HepG2 (cell line): ENCODE measurements at regions not wholly inside any gene's neighbourhood (a gene's known extent, or its start where the extent isn't known, plus 50 kb on each side); places are given as distances from the start of the nearest gene placed in this dataset.

Source experiments
- ATAC-seq: fragments of 200-7000 bp; cut with Tn5 transposase; 3 replicates; pipeline ENCODE4 v1.9.1; 2020; ENCODE audit warnings: mild to moderate bottlenecking, moderate library complexity
- BruUV-seq: library from RNA; stranded (reverse); fragments of 400-500 nt; replicated peaks from 2 replicates; lab custom pipeline; 2021; lab: Mats Ljungman, UMichigan
- CTCF ChIA-PET: fragments of 300-600 bp; formaldehyde crosslinking; extraction: SDS; loops from one replicate; lab custom pipeline; 2021; ENCODE audit warnings: low total read pairs, inconsistent platforms, low intra/inter-chr PET ratio; lab: Yijun Ruan, JAX
- POLR2A ChIA-PET: fragments of 350-600 bp; sonication (Branson Sonifier 250); formaldehyde crosslinking; loops from one replicate; lab custom pipeline; 2020; ENCODE audit warnings: antibody characterized with exemption, inconsistent platforms; lab: Yijun Ruan, JAX
- DNase-seq: peaks from one replicate; pipeline ENCODE4 v3.0.0-alpha.2; 2015; ENCODE audit warnings: low spot score
- FAIRE-seq: peaks from 3 replicates; lab custom pipeline; 2011; peaks lifted over from hg19 to GRCh38; lab: Jason Lieb, UNC
- H2AFZ ChIP-seq: one replicate; pipeline ENCODE4 v1.6.1; 2011; ENCODE audit warnings: low read length, inconsistent platforms
- H3K27ac ChIP-seq: fragments of 300-600 bp; 3 replicates; pipeline ENCODE4 v1.8.0; 2011; ENCODE audit warnings: mixed run types, mild to moderate bottlenecking, mixed read lengths, low read length, inconsistent platforms; ENCODE audit not compliant: insufficient read depth; ENCODE audit errors: extremely low read length
- H3K27me3 ChIP-seq, 2 experiments: fragments of 200-600 bp in 1 of 2; 2 replicates in 1 of 2; 3 replicates in 1 of 2; pipeline versions ENCODE4 v1.6.0 to v1.8.0; 2011; ENCODE audit warnings: low read length in 2 of 2, mild to moderate bottlenecking in 2 of 2, moderate library complexity in 2 of 2, inconsistent platforms in 1 of 2; ENCODE audit not compliant: insufficient read depth in 2 of 2, control insufficient read depth in 1 of 2
- H3K36me3 ChIP-seq, 2 experiments: fragments of 200-600 bp in 1 of 2; replicated peaks in 1 of 2; 2 replicates in 1 of 2; 3 replicates in 1 of 2; pipeline versions ENCODE4 v1.5.1 to v1.8.0; 2011; ENCODE audit warnings: low read length in 2 of 2, inconsistent platforms in 1 of 2; ENCODE audit not compliant: insufficient read depth in 2 of 2, control insufficient read depth in 1 of 2
- H3K4me1 ChIP-seq: 2 replicates; pipeline ENCODE4 v1.5.1; 2012; ENCODE audit warnings: low read length, inconsistent platforms; ENCODE audit not compliant: insufficient read depth
- H3K4me2 ChIP-seq: 2 replicates; pipeline ENCODE4 v1.6.0; 2011; ENCODE audit warnings: low read depth, low read length, inconsistent platforms
- H3K4me3 ChIP-seq, 3 experiments: fragments of 200-600 bp in 1 of 3; sonication (generic), shearing (Covaris generic) in 1 of 3; replicated peaks in 1 of 3; 2 replicates each; pipeline ENCODE4 v1.5.1; 2011 to 2016; ENCODE audit warnings: low read length in 3 of 3, inconsistent platforms in 2 of 3, low read depth in 2 of 3, mild to moderate bottlenecking in 2 of 3, control low read depth in 1 of 3, mixed read lengths in 1 of 3; ENCODE audit not compliant: insufficient read depth in 1 of 3
- H3K79me2 ChIP-seq: one replicate; pipeline ENCODE4 v1.6.1; 2011; ENCODE audit warnings: low read length, inconsistent platforms; ENCODE audit not compliant: insufficient read depth
- H3K9ac ChIP-seq: 2 replicates; pipeline ENCODE4 v1.6.0; 2011; ENCODE audit warnings: mild to moderate bottlenecking, low read depth, low read length, inconsistent platforms; ENCODE audit not compliant: insufficient read depth
- H3K9me3 ChIP-seq: 2 replicates; pipeline ENCODE4 v1.5.1; 2012; ENCODE audit warnings: mild to moderate bottlenecking, low read length
- H4K20me1 ChIP-seq: 2 replicates; pipeline ENCODE4 v1.6.0; 2011; ENCODE audit warnings: inconsistent platforms, mild to moderate bottlenecking, low read length, moderate library complexity; ENCODE audit not compliant: insufficient read depth
- CEBPB ChIP-seq: IDR thresholded peaks from 2 replicates; pipeline ENCODE4 v1.6.1; 2011; ENCODE audit warnings: low read depth, low read length, improper control_type of control experiment, borderline replicate concordance
- HMGA1 ChIP-seq: sonication (generic); formaldehyde crosslinking; conservative IDR thresholded peaks from 2 replicates; pipeline ENCODE4 v1.4.0; 2020; ENCODE audit warnings: missing genetic modification reagents
- HOXA5 ChIP-seq: sonication (generic); formaldehyde crosslinking; IDR thresholded peaks from 2 replicates; pipeline ENCODE4 v1.4.0; 2020; ENCODE audit warnings: missing genetic modification reagents
- NONO ChIP-seq, 2 experiments: fragments of 450-650 bp in 1 of 2; sonication (generic) in 1 of 2; formaldehyde crosslinking in 1 of 2; IDR thresholded peaks in 1 of 2; conservative IDR thresholded peaks in 1 of 2; 2 replicates each; pipeline versions ENCODE4 v1.6.1 to v1.8.0; 2017 to 2022; ENCODE audit warnings: mild to moderate bottlenecking in 1 of 2, missing genetic modification reagents in 1 of 2, moderate library complexity in 1 of 2
- ONECUT2 ChIP-seq: sonication (generic); formaldehyde crosslinking; IDR thresholded peaks from 2 replicates; pipeline ENCODE4 v1.4.0; 2020; ENCODE audit warnings: missing genetic modification reagents
- PBX3 ChIP-seq: sonication (generic); formaldehyde crosslinking; IDR thresholded peaks from 2 replicates; pipeline ENCODE4 v1.8.1; 2023; ENCODE audit warnings: missing genetic modification reagents, inconsistent platforms, borderline replicate concordance
- TCF7 ChIP-seq: sonication (generic); IDR thresholded peaks from 2 replicates; pipeline ENCODE4 v1.6.1; 2016; ENCODE audit warnings: antibody characterized with exemption, low read depth
- ZMYM4 ChIP-seq: sonication (generic); formaldehyde crosslinking; IDR thresholded peaks from 2 replicates; pipeline ENCODE4 v1.8.1; 2023; ENCODE audit warnings: mild to moderate bottlenecking, missing genetic modification reagents
- ZNF12 ChIP-seq: sonication (generic); formaldehyde crosslinking; IDR thresholded peaks from 2 replicates; pipeline ENCODE4 v1.5.0; 2020; ENCODE audit warnings: missing genetic modification reagents
- ZNF180 ChIP-seq: sonication (generic); formaldehyde crosslinking; IDR thresholded peaks from 2 replicates; pipeline ENCODE4 v1.4.0; 2020; ENCODE audit warnings: low read depth, missing genetic modification reagents, borderline replicate concordance
- ZNF260 ChIP-seq: sonication (generic); formaldehyde crosslinking; IDR thresholded peaks from 2 replicates; pipeline ENCODE4 v1.4.0; 2020; ENCODE audit warnings: missing genetic modification reagents, low read depth, mild to moderate bottlenecking, borderline replicate concordance
- ZNF275 ChIP-seq: sonication (generic); formaldehyde crosslinking; IDR thresholded peaks from 2 replicates; pipeline ENCODE4 v1.8.0; 2022; ENCODE audit warnings: missing genetic modification reagents, mild to moderate bottlenecking, inconsistent platforms, borderline replicate concordance
- in situ Hi-C: cut with HindIII; loops from 2 replicates; pipeline ENCODE4 v1.10.0; 2017; ENCODE audit warnings: low pct_unique_long_range_greater_than_20kb; ENCODE audit not compliant: extremely low pct_ligation_motif_present
- intact Hi-C: fragments of 100-400 bp; cut with micrococcal nuclease; formaldehyde crosslinking; loops from one replicate; pipeline ENCODE4 v1.10.0; 2022; ENCODE audit not compliant: unreplicated experiment
- TF ChIP-seq, protein P1 (sequence below): sonication (generic); formaldehyde crosslinking; IDR thresholded peaks from 2 replicates; pipeline ENCODE4 v1.5.0; 2020; ENCODE audit warnings: mild to moderate bottlenecking, missing genetic modification reagents

DNA sequence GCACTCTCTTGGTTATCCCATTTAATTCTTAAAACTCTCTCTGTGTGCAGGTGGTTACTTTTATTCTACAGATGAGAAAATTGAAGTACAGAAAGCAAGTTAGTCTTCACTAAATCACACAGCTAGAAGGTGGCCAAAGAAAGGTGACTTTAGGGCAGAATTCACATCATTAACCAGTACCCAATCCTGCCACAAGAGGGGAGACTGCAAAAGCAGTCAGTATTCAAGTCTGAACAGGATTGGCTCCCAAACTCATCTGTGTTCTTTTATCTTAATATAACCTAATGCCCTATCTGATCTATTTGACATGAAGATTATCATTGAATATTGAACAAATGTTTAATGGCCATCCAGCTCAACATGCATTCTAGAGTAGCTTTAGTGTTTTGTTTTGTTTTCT, 225.3 kb upstream of the FAM83B start:
- H3K36me3 ChIP-seq, result no peaks in the 10 kb centered on the region
- H3K27me3 ChIP-seq, result no peaks in the 10 kb centered on the region
- POLR2A ChIA-PET, result no interaction called here
- FAIRE-seq (no peak), DNase-seq (no peak), ATAC-seq (no peak)
- no peak overlapping the region for H3K4me3 ChIP-seq
- H3K79me2 ChIP-seq, result no peaks in the 10 kb centered on the region
- in situ Hi-C loops (no loop called here), intact Hi-C loops (no loop called here)
- H3K4me2 ChIP-seq, result no peak overlapping the region
- H3K4me1 ChIP-seq, result no peaks in the 10 kb centered on the region
- CTCF ChIA-PET, result no interaction called here
- no TSS peak for BruUV-seq
- H4K20me1 ChIP-seq, result no peaks in the 10 kb centered on the region
- H3K27ac ChIP-seq, result no peak overlapping the region
- no peak overlapping the region for H3K9ac ChIP-seq
- no peaks in the 10 kb centered on the region for H3K9me3 ChIP-seq
- TF ChIP-seq ZNF275 (no peak), ZNF180 (CRISPR knock-in tag) (no peak), ZMYM4 (CRISPR knock-in tag) (no peak), PBX3 (no peak), ZNF260 (CRISPR knock-in tag) (no peak), ONECUT2 (CRISPR knock-in tag) (no peak), CEBPB (no peak), HOXA5 (no peak), HMGA1 (CRISPR knock-in tag) (no peak), ZNF12 (CRISPR knock-in tag) (no peak), TCF7 (no peak), NONO (IDR thresholded peaks at IDR 0.05) (no peak), NONO (CRISPR knock-in tag; conservative IDR thresholded peaks at IDR 0.05) (no peak)
- TF ChIP-seq, protein P1, sequence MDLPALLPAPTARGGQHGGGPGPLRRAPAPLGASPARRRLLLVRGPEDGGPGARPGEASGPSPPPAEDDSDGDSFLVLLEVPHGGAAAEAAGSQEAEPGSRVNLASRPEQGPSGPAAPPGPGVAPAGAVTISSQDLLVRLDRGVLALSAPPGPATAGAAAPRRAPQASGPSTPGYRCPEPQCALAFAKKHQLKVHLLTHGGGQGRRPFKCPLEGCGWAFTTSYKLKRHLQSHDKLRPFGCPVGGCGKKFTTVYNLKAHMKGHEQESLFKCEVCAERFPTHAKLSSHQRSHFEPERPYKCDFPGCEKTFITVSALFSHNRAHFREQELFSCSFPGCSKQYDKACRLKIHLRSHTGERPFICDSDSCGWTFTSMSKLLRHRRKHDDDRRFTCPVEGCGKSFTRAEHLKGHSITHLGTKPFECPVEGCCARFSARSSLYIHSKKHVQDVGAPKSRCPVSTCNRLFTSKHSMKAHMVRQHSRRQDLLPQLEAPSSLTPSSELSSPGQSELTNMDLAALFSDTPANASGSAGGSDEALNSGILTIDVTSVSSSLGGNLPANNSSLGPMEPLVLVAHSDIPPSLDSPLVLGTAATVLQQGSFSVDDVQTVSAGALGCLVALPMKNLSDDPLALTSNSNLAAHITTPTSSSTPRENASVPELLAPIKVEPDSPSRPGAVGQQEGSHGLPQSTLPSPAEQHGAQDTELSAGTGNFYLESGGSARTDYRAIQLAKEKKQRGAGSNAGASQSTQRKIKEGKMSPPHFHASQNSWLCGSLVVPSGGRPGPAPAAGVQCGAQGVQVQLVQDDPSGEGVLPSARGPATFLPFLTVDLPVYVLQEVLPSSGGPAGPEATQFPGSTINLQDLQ (CRISPR knock-in tag), result no peak
- no peak overlapping the region for H2AFZ ChIP-seq
